Memory B cell (primary cell): ENCODE measurements at regions not wholly inside any gene's neighbourhood (a gene's known extent, or its start where the extent isn't known, plus 50 kb on each side); places are given as distances from the start of the nearest gene placed in this dataset.
"Not testable (repeated sequence)": the region's sequence is repeated elsewhere in the genome, so short reads cannot be mapped to it uniquely, and the experiment has no call there.

Source experiments
- ATAC-seq: fragments of 150-1000 bp; cut with Tn5 transposase; 2 replicates; pipeline ENCODE4 v1.10.0; 2021; ENCODE audit warnings: low read depth, mild to moderate bottlenecking, moderate library complexity
- DNase-seq, 2 donors: peaks; one replicate each; pipeline ENCODE4 v3.0.0; 2022; ENCODE audit warnings: low spot score in 2 of 2
- H3K27ac Mint-ChIP-seq: one replicate; pipeline ENCODE4 v1.8.0; 2022; ENCODE audit warnings: mild to moderate bottlenecking, moderate library complexity, mixed read lengths
- H3K27me3 Mint-ChIP-seq: one replicate; pipeline ENCODE4 v1.8.0; 2022; ENCODE audit warnings: mixed read lengths
- H3K36me3 Mint-ChIP-seq: one replicate; pipeline ENCODE4 v1.8.0; 2022; ENCODE audit warnings: mild to moderate bottlenecking, mixed read lengths
- H3K4me1 Mint-ChIP-seq: one replicate; pipeline ENCODE4 v1.8.0; 2022; ENCODE audit warnings: mixed read lengths
- H3K4me3 Mint-ChIP-seq: one replicate; pipeline ENCODE4 v1.8.0; 2022; ENCODE audit warnings: mild to moderate bottlenecking, moderate library complexity, mixed read lengths
- H3K9me3 Mint-ChIP-seq: one replicate; pipeline ENCODE4 v1.8.0; 2022; ENCODE audit warnings: mixed read lengths

GRCh38 chr3:159882790-159883779 lies 105.5 kb upstream of the IL12A start:
- Mint-ChIP-seq H3K4me1 (no peaks in the 10 kb centered on the region), H3K27me3 (peaks cover 3% of the 10 kb centered on the region), H3K36me3 (no peaks in the 10 kb centered on the region), H3K4me3 (no peak overlapping the region), H3K27ac (no peak overlapping the region), H3K9me3 (no peaks in the 10 kb centered on the region)
- DNase-seq (no peak), ATAC-seq (no peak)

- no peaks in the 10 kb centered on the region for H3K36me3 Mint-ChIP-seq
- H3K27me3 Mint-ChIP-seq = peaks cover 3% of the 10 kb centered on the region
- no peaks in the 10 kb centered on the region for H3K4me1 Mint-ChIP-seq
- H3K9me3 Mint-ChIP-seq = no peaks in the 10 kb centered on the region
- no peak overlapping the region for H3K4me3 Mint-ChIP-seq
- DNase-seq (peak in 1 of 2 donors; percentile 38), ATAC-seq (peak; percentile 65)
- H3K27ac Mint-ChIP-seq = no peak overlapping the region
Measured at GRCh38 chr3:159884661-159885402, 103.8 kb upstream of the IL12A start.

DNA sequence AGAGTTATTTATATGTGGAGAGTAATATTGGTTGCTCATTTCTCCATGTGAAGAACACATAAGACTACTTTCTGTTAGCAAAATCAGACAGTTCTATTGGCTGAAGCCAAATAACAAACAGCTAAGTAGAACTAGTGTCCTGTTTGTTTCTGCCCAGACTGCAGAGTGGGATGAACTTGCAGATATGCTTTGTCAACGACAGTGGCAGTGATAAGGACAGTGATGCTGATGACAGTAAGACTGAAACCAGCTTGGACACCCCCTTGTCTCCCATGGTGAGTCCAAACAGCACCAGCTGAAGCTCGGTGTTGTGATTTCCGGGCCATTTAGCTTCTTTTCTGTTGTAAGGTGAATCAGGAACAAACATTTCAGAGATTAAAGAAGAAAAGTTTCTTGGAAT lies 102.6 kb upstream of the IL12A start:
- H3K36me3 Mint-ChIP-seq = no peaks in the 10 kb centered on the region
- no peak overlapping the region for H3K4me3 Mint-ChIP-seq
- no peaks in the 10 kb centered on the region for H3K4me1 Mint-ChIP-seq
- H3K9me3 Mint-ChIP-seq = no peaks in the 10 kb centered on the region
- peaks cover 3% of the 10 kb centered on the region for H3K27me3 Mint-ChIP-seq
- no peak overlapping the region for H3K27ac Mint-ChIP-seq
- ATAC-seq (no peak), DNase-seq (no peak)

GRCh38 chr3:159886530-159886929 lies 102.1 kb upstream of the IL12A start:
- not testable (repeated sequence) for DNase-seq, ATAC-seq, H3K9me3 Mint-ChIP-seq, H3K4me1 Mint-ChIP-seq, H3K36me3 Mint-ChIP-seq, H3K27ac Mint-ChIP-seq, H3K4me3 Mint-ChIP-seq, H3K27me3 Mint-ChIP-seq

GRCh38 chr3:159887168-159887567 lies 101.5 kb upstream of the IL12A start:
- H3K27me3 Mint-ChIP-seq = peaks cover 3% of the 10 kb centered on the region
- no peaks in the 10 kb centered on the region for H3K36me3 Mint-ChIP-seq
- no peak for ATAC-seq
- no peaks in the 10 kb centered on the region for H3K4me1 Mint-ChIP-seq
- no peak for DNase-seq
- no peaks in the 10 kb centered on the region for H3K9me3 Mint-ChIP-seq
- H3K4me3 Mint-ChIP-seq = no peak overlapping the region
- H3K27ac Mint-ChIP-seq = no peak overlapping the region

GRCh38 chr3:159887911-159888310 lies 100.7 kb upstream of the IL12A start:
- Mint-ChIP-seq H3K36me3 (no peaks in the 10 kb centered on the region), H3K9me3 (no peaks in the 10 kb centered on the region)

GRCh38 chr3:159892171-159892795 lies 96.4 kb upstream of the IL12A start:
- Mint-ChIP-seq H3K9me3 (no peaks in the 10 kb centered on the region), H3K27ac (no peak overlapping the region), H3K27me3 (peaks cover 3% of the 10 kb centered on the region), H3K4me3 (no peak overlapping the region), H3K4me1 (no peaks in the 10 kb centered on the region), H3K36me3 (no peaks in the 10 kb centered on the region)
- DNase-seq (no peak), ATAC-seq (no peak)

More at GRCh38 chr3:159887911-159888310, 100.7 kb upstream of the IL12A start:
- Mint-ChIP-seq H3K27me3 (no peaks in the 10 kb centered on the region), H3K4me3 (no peak overlapping the region), H3K4me1 (no peaks in the 10 kb centered on the region), H3K27ac (no peak overlapping the region)
- ATAC-seq (no peak), DNase-seq (no peak)

- Mint-ChIP-seq H3K27ac (no peak overlapping the region), H3K36me3 (no peaks in the 10 kb centered on the region), H3K4me1 (no peaks in the 10 kb centered on the region), H3K4me3 (no peak overlapping the region), H3K27me3 (peaks cover 3% of the 10 kb centered on the region), H3K9me3 (no peaks in the 10 kb centered on the region)
- ATAC-seq (no peak), DNase-seq (no peak)
Measured at GRCh38 chr3:159892801-159893200, 95.8 kb upstream of the IL12A start.

DNA sequence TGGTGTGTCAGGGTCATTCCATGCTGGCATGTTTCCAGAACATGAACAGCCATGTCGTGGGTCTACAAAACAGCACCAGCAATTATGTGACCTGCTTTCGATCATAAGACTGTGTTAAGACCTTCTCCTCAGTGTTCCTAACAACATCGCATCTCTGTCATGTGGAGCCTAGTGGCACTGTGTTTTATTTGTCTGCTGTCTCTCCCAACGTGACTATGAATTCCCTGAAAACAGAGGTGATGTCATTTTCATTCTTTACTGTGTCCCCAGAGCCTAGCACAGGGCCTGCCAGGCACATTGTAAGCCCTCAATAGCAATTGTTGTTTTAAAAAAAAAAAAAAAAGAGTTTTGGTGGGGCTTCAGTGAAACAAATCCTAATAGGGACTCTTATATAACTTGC lies 94.2 kb upstream of the IL12A start:
- H3K27ac Mint-ChIP-seq = no peak overlapping the region
- H3K36me3 Mint-ChIP-seq = no peaks in the 10 kb centered on the region
- no peak overlapping the region for H3K4me3 Mint-ChIP-seq
- no peaks in the 10 kb centered on the region for H3K4me1 Mint-ChIP-seq
- DNase-seq = no peak
- H3K9me3 Mint-ChIP-seq = no peaks in the 10 kb centered on the region
- peaks cover 3% of the 10 kb centered on the region for H3K27me3 Mint-ChIP-seq
- ATAC-seq = no peak

DNA sequence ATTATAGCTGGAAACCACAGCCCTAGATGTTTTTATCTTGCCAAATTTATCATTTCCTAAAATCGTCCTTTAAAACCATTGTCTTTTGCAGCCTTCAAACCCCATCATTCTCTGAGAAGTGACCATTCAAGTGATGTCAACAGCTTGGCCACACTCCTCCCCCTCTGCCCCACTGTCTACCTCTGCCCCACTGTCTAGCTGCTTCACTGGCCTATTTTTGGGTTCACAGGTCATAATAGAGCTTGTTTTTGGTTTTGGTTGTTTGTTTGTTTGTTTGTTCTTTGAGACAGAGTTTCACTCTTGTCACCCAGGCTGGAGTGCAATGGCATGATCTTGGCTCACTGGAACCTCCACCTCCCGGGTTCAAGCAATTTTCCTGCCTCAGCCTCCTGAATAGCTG lies 93.2 kb upstream of the IL12A start:
- peaks cover 3% of the 10 kb centered on the region for H3K27me3 Mint-ChIP-seq
- H3K36me3 Mint-ChIP-seq = no peaks in the 10 kb centered on the region
- peaks cover 1% of the 10 kb centered on the region for H3K4me1 Mint-ChIP-seq
- H3K27ac Mint-ChIP-seq = no peak overlapping the region
- DNase-seq = no peak
- no peak for ATAC-seq
- no peaks in the 10 kb centered on the region for H3K9me3 Mint-ChIP-seq
- no peak overlapping the region for H3K4me3 Mint-ChIP-seq

GRCh38 chr3:159896543-159896942 lies 92.1 kb upstream of the IL12A start:
- ATAC-seq = no peak
- peaks cover 3% of the 10 kb centered on the region for H3K27me3 Mint-ChIP-seq

GRCh38 chr3:159897331-159898075 lies 91.1 kb upstream of the IL12A start:
- Mint-ChIP-seq H3K4me3 (no peak overlapping the region), H3K4me1 (peaks cover 5% of the 10 kb centered on the region), H3K27ac (no peak overlapping the region), H3K27me3 (peaks cover 3% of the 10 kb centered on the region), H3K36me3 (no peaks in the 10 kb centered on the region), H3K9me3 (no peaks in the 10 kb centered on the region)
- DNase-seq = no peak
- no peak for ATAC-seq

More at GRCh38 chr3:159896543-159896942, 92.1 kb upstream of the IL12A start:
- no peaks in the 10 kb centered on the region for H3K36me3 Mint-ChIP-seq
- peaks cover 3% of the 10 kb centered on the region for H3K4me1 Mint-ChIP-seq
- no peak overlapping the region for H3K4me3 Mint-ChIP-seq
- H3K27ac Mint-ChIP-seq = no peak overlapping the region
- H3K9me3 Mint-ChIP-seq = no peaks in the 10 kb centered on the region
- no peak for DNase-seq

- Mint-ChIP-seq H3K27ac (no peak overlapping the region), H3K27me3 (peaks cover 3% of the 10 kb centered on the region)
- no peak for ATAC-seq
Measured at GRCh38 chr3:159898147-159898546, 90.5 kb upstream of the IL12A start.

More at GRCh38 chr3:159898147-159898546, 90.5 kb upstream of the IL12A start:
- no peaks in the 10 kb centered on the region for H3K9me3 Mint-ChIP-seq
- DNase-seq = no peak
- peaks cover 10% of the 10 kb centered on the region for H3K4me1 Mint-ChIP-seq
- H3K36me3 Mint-ChIP-seq = no peaks in the 10 kb centered on the region
- H3K4me3 Mint-ChIP-seq = no peak overlapping the region
